OCI-LY1 (cell line): ENCODE measurements at regions not wholly inside any gene's neighbourhood (a gene's known extent, or its start where the extent isn't known, plus 50 kb on each side); places are given as distances from the start of the nearest gene placed in this dataset.

Experiments used
- H2AFZ ChIP-seq: fragments of 200-600 bp; sonication (generic), shearing (Covaris generic); 2 replicates; pipeline ENCODE4 v1.6.0; 2014; ENCODE audit warnings: antibody characterized with exemption, mild to moderate bottlenecking, low read length
- H3F3A ChIP-seq: fragments of 200-600 bp; sonication (generic), shearing (Covaris generic); 2 replicates; pipeline ENCODE4 v1.6.0; 2014; ENCODE audit warnings: mild to moderate bottlenecking, antibody characterized with exemption, low read length, moderate library complexity; ENCODE audit not compliant: insufficient read depth
- H3K27ac ChIP-seq: fragments of 200-600 bp; sonication (generic); 2 replicates; pipeline ENCODE4 v1.5.1; 2014; ENCODE audit warnings: low read length, mixed run types, mild to moderate bottlenecking, low read depth; ENCODE audit not compliant: poor library complexity, severe bottlenecking
- H3K27me3 ChIP-seq: fragments of 200-600 bp; sonication (generic); 2 replicates; pipeline ENCODE4 v1.6.0; 2014; ENCODE audit warnings: antibody characterized with exemption, mild to moderate bottlenecking, low read length, moderate library complexity; ENCODE audit not compliant: insufficient read depth
- H3K36me3 ChIP-seq: fragments of 200-600 bp; sonication (generic); 2 replicates; pipeline ENCODE4 v1.6.1; 2014; ENCODE audit warnings: mild to moderate bottlenecking, antibody characterized with exemption, low read length, moderate library complexity, mixed read lengths; ENCODE audit not compliant: insufficient read depth
- H3K4me1 ChIP-seq: fragments of 200-600 bp; sonication (generic); 2 replicates; pipeline ENCODE4 v1.5.1; 2014; ENCODE audit warnings: mild to moderate bottlenecking, low read length, moderate library complexity; ENCODE audit not compliant: insufficient read depth, severe bottlenecking
- H3K4me2 ChIP-seq: fragments of 200-600 bp; sonication (generic), shearing (Covaris generic); 2 replicates; pipeline ENCODE4 v1.6.1; 2014; ENCODE audit warnings: low read length
- H3K4me3 ChIP-seq: fragments of 200-600 bp; sonication (generic); 2 replicates; pipeline ENCODE4 v1.5.1; 2014; ENCODE audit warnings: low read length, low read depth, mild to moderate bottlenecking, mixed read lengths; ENCODE audit not compliant: poor library complexity, severe bottlenecking
- H3K79me2 ChIP-seq: fragments of 200-600 bp; shearing (Covaris generic); 2 replicates; pipeline ENCODE4 v1.6.1; 2016; ENCODE audit warnings: mixed run types, low read length, mixed read lengths; ENCODE audit not compliant: insufficient read depth
- H3K9ac ChIP-seq: fragments of 200-600 bp; sonication (generic), shearing (Covaris generic); 2 replicates; pipeline ENCODE4 v1.6.1; 2014; ENCODE audit warnings: mild to moderate bottlenecking, low read length, mixed read lengths
- H3K9me2 ChIP-seq: fragments of 200-600 bp; sonication (generic), shearing (Covaris generic); 2 replicates; pipeline ENCODE4 v1.6.1; 2014; ENCODE audit warnings: low read depth, mild to moderate bottlenecking, low read length, mixed read lengths
- H3K9me3 ChIP-seq: fragments of 200-600 bp; shearing (Covaris generic); 2 replicates; pipeline ENCODE4 v1.6.1; 2014; ENCODE audit warnings: low read length, mixed read lengths
- H4K20me1 ChIP-seq: fragments of 200-600 bp; sonication (generic), shearing (Covaris generic); 2 replicates; pipeline ENCODE4 v1.6.0; 2016; ENCODE audit warnings: mild to moderate bottlenecking, low read length; ENCODE audit not compliant: insufficient read depth
- EZH2 ChIP-seq: fragments of 200-600 bp; sonication (generic), shearing (Covaris generic); IDR thresholded peaks from 2 replicates; pipeline ENCODE4 v1.8.0; 2017; ENCODE audit warnings: borderline replicate concordance, mixed run types, mild to moderate bottlenecking, antibody characterized with exemption, low read length, moderate library complexity, mixed read lengths
- TF ChIP-seq, protein P1 (sequence below): fragments of 200-600 bp; sonication (generic), shearing (Covaris generic); IDR thresholded peaks from 2 replicates; pipeline ENCODE4 v1.5.1; 2017; ENCODE audit warnings: mild to moderate bottlenecking, antibody characterized with exemption, low read length, moderate library complexity, mixed read lengths

- H3K9ac ChIP-seq = no peak overlapping the region
- H3K27me3 ChIP-seq = no peaks in the 10 kb centered on the region
- H3F3A ChIP-seq = no peaks in the 10 kb centered on the region
- H2AFZ ChIP-seq = no peak overlapping the region
- no peaks in the 10 kb centered on the region for H3K9me2 ChIP-seq
- H3K4me1 ChIP-seq = no peaks in the 10 kb centered on the region
- TF ChIP-seq EZH2 = no peak
- TF ChIP-seq, protein P1, sequence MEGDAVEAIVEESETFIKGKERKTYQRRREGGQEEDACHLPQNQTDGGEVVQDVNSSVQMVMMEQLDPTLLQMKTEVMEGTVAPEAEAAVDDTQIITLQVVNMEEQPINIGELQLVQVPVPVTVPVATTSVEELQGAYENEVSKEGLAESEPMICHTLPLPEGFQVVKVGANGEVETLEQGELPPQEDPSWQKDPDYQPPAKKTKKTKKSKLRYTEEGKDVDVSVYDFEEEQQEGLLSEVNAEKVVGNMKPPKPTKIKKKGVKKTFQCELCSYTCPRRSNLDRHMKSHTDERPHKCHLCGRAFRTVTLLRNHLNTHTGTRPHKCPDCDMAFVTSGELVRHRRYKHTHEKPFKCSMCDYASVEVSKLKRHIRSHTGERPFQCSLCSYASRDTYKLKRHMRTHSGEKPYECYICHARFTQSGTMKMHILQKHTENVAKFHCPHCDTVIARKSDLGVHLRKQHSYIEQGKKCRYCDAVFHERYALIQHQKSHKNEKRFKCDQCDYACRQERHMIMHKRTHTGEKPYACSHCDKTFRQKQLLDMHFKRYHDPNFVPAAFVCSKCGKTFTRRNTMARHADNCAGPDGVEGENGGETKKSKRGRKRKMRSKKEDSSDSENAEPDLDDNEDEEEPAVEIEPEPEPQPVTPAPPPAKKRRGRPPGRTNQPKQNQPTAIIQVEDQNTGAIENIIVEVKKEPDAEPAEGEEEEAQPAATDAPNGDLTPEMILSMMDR = no peak
- no peak overlapping the region for H3K27ac ChIP-seq
- H3K4me3 ChIP-seq = no peak overlapping the region
- H3K9me3 ChIP-seq = no peaks in the 10 kb centered on the region
- no peaks in the 10 kb centered on the region for H4K20me1 ChIP-seq
- no peaks in the 10 kb centered on the region for H3K79me2 ChIP-seq
- H3K4me2 ChIP-seq = no peak overlapping the region
- no peaks in the 10 kb centered on the region for H3K36me3 ChIP-seq
Measured at GRCh38 chr4:188220006-188220405, 80.8 kb downstream of the TRIML1 start.

DNA sequence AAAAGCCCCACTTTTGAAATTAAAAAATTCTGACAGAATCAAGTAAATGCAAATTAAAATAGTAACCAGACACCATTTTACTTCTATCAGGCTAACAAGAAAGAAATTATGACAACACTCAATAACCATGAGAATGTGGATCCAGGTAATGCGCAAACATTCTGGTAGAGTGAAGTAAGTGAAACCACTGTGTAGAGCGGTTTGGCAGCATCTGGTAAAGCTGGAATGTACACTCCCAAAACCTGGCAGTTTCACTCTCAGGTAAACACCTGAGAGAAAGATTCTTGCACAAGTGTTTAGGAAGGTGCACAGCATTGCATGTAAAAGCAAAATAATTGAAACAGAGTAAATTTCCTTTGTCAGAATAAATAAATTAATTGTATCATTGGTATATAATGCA is 81.8 kb downstream of the TRIML1 start:
- Histone ChIP-seq H3F3A (no peaks in the 10 kb centered on the region), H3K9me3 (no peaks in the 10 kb centered on the region), H3K9me2 (no peaks in the 10 kb centered on the region), H3K36me3 (no peaks in the 10 kb centered on the region), H3K4me2 (no peak overlapping the region), H3K79me2 (no peaks in the 10 kb centered on the region), H2AFZ (no peak overlapping the region), H3K27me3 (no peaks in the 10 kb centered on the region), H3K4me3 (no peak overlapping the region), H3K4me1 (no peaks in the 10 kb centered on the region), H3K27ac (no peak overlapping the region), H4K20me1 (no peaks in the 10 kb centered on the region), H3K9ac (no peak overlapping the region)
- TF ChIP-seq EZH2 = no peak
- TF ChIP-seq, protein P1 = no peak

DNA sequence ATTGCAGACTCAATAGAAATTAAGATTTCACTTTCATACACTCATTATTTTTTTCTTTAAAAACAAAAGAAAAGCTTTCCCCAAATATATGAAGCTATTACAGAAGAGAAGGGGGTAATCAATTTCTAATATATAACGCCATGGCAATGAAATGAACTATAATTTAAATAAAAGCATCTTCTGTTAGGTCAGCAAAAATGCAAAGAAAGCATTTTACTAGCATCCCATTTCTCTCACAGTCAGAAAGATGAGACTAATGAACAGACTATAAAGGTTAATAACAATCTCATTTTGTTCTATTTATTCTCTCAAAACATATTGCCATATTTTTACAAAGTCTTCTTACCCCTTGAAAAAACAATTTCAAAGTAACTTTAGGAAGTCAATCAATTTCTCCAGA is 89.0 kb downstream of the TRIML1 start:
- H3K79me2 ChIP-seq = no peaks in the 10 kb centered on the region
- H4K20me1 ChIP-seq = no peaks in the 10 kb centered on the region
- H3K4me2 ChIP-seq = no peak overlapping the region
- H3K9ac ChIP-seq = no peak overlapping the region
- no peaks in the 10 kb centered on the region for H3K27me3 ChIP-seq
- no peaks in the 10 kb centered on the region for H3K36me3 ChIP-seq
- no peak overlapping the region for H3K4me3 ChIP-seq
- H3K4me1 ChIP-seq = no peaks in the 10 kb centered on the region
- H3K9me3 ChIP-seq = no peaks in the 10 kb centered on the region
- H3K27ac ChIP-seq = no peak overlapping the region
- no peaks in the 10 kb centered on the region for H3K9me2 ChIP-seq
- TF ChIP-seq EZH2 = no peak
- TF ChIP-seq, protein P1 = no peak
- H3F3A ChIP-seq = no peaks in the 10 kb centered on the region
- no peak overlapping the region for H2AFZ ChIP-seq
